ENCODE measurements at regions not wholly inside any gene's neighbourhood (a gene's known extent, or its start where the extent isn't known, plus 50 kb on each side); places are given as distances from the start of the nearest gene placed in this dataset.

- H3K4me1 ChIP-seq (ENCODE audit: control insufficient read depth, extremely low read depth, insufficient read depth, low read length), result no peaks in the 10 kb centered on the region
- no peak overlapping the region for H3K4me2 ChIP-seq (ENCODE audit: extremely low read depth, insufficient read depth, low read length)
- no peaks in the 10 kb centered on the region for H3K36me3 ChIP-seq (ENCODE audit: control insufficient read depth, insufficient read depth, low read length)
- no peak overlapping the region for H2AFZ ChIP-seq (ENCODE audit: low read length)
- DNase-seq (ENCODE audit: low read depth in 2 of 2), result no peak
- H3K4me3 ChIP-seq (replicated peaks in 1 of 4; ENCODE audit: control extremely low read depth in 1 of 4, insufficient read depth in 1 of 4, low read depth in 3 of 4, low read length in 4 of 4), result no peak overlapping the region
- TF ChIP-seq CTCF (conservative IDR thresholded peaks at IDR 0.05 in 1 of 2, IDR thresholded peaks at IDR 0.05 in 1 of 2; ENCODE audit: low read depth in 1 of 2, low read length in 2 of 2) (no peak), EZH2 (IDR thresholded peaks at IDR 0.05; ENCODE audit: low read length, missing control alignments) (no peak)
- no peaks in the 10 kb centered on the region for H3K9me3 ChIP-seq (ENCODE audit: control insufficient read depth, insufficient read depth, low read depth, low read length)
- no peaks in the 10 kb centered on the region for H3K79me2 ChIP-seq (ENCODE audit: control insufficient read depth, insufficient read depth, low read length)
- H3K9ac ChIP-seq (ENCODE audit: insufficient read depth, low read length), result no peak overlapping the region
- H3K27me3 ChIP-seq (ENCODE audit: control insufficient read depth, insufficient read depth, low read length), result no peaks in the 10 kb centered on the region
- H3K27ac ChIP-seq (ENCODE audit: insufficient read depth, low read length), result no peak overlapping the region
- H4K20me1 ChIP-seq (ENCODE audit: control insufficient read depth, extremely low read depth, insufficient read depth, low read length), result no peaks in the 10 kb centered on the region
Measured at GRCh38 chr1:242873661-242874060, 349.2 kb upstream of the PLD5 start.

DNA sequence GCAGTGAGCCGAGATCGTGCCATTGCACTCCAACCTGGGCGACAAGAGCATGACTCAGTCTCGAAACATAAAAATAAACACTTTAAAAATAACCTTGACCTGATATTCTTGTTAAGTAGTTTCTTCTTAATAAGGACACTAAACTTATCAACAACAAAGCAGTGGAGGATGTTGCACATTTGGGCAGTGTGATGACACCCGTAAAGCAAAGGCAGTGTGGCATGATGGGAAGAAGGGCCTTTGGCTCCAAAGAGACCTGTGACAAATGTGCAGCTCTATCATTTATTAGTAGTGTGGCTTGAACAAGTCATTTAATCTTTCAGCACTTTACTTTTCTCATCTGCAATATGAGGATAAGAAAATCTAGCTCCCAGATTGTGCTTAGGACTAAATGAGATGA lies 348.0 kb upstream of the PLD5 start:
- no peaks in the 10 kb centered on the region for H3K27me3 ChIP-seq (ENCODE audit: control insufficient read depth, insufficient read depth, low read length)
- no peak overlapping the region for H3K4me3 ChIP-seq (replicated peaks in 1 of 4; ENCODE audit: control extremely low read depth in 1 of 4, insufficient read depth in 1 of 4, low read depth in 3 of 4, low read length in 4 of 4)
- H3K9ac ChIP-seq (ENCODE audit: insufficient read depth, low read length), result no peak overlapping the region
- no peaks in the 10 kb centered on the region for H3K9me3 ChIP-seq (ENCODE audit: control insufficient read depth, insufficient read depth, low read depth, low read length)
- no peak overlapping the region for H3K27ac ChIP-seq (ENCODE audit: insufficient read depth, low read length)
- TF ChIP-seq CTCF (conservative IDR thresholded peaks at IDR 0.05 in 1 of 2, IDR thresholded peaks at IDR 0.05 in 1 of 2; ENCODE audit: low read depth in 1 of 2, low read length in 2 of 2) (no peak), EZH2 (IDR thresholded peaks at IDR 0.05; ENCODE audit: low read length, missing control alignments) (no peak)
- no peaks in the 10 kb centered on the region for H4K20me1 ChIP-seq (ENCODE audit: control insufficient read depth, extremely low read depth, insufficient read depth, low read length)
- DNase-seq (ENCODE audit: low read depth in 2 of 2), result no peak
- no peaks in the 10 kb centered on the region for H3K4me1 ChIP-seq (ENCODE audit: control insufficient read depth, extremely low read depth, insufficient read depth, low read length)
- no peak overlapping the region for H3K4me2 ChIP-seq (ENCODE audit: extremely low read depth, insufficient read depth, low read length)
- H3K79me2 ChIP-seq (ENCODE audit: control insufficient read depth, insufficient read depth, low read length), result no peaks in the 10 kb centered on the region
- H2AFZ ChIP-seq (ENCODE audit: low read length), result no peak overlapping the region
- H3K36me3 ChIP-seq (ENCODE audit: control insufficient read depth, insufficient read depth, low read length), result no peaks in the 10 kb centered on the region

GRCh38 chr1:242871471-242872030 lies 347.1 kb upstream of the PLD5 start:
- Histone ChIP-seq H3K9me3 (ENCODE audit: control insufficient read depth, insufficient read depth, low read depth, low read length) (no peaks in the 10 kb centered on the region), H3K4me3 (replicated peaks in 1 of 4; ENCODE audit: control extremely low read depth in 1 of 4, insufficient read depth in 1 of 4, low read depth in 3 of 4, low read length in 4 of 4) (no peak overlapping the region), H3K27ac (ENCODE audit: insufficient read depth, low read length) (no peak overlapping the region), H3K4me2 (ENCODE audit: extremely low read depth, insufficient read depth, low read length) (no peak overlapping the region), H3K9ac (ENCODE audit: insufficient read depth, low read length) (no peak overlapping the region), H3K36me3 (ENCODE audit: control insufficient read depth, insufficient read depth, low read length) (no peaks in the 10 kb centered on the region), H3K79me2 (ENCODE audit: control insufficient read depth, insufficient read depth, low read length) (no peaks in the 10 kb centered on the region), H2AFZ (ENCODE audit: low read length) (no peak overlapping the region), H3K4me1 (ENCODE audit: control insufficient read depth, extremely low read depth, insufficient read depth, low read length) (no peaks in the 10 kb centered on the region), H4K20me1 (ENCODE audit: control insufficient read depth, extremely low read depth, insufficient read depth, low read length) (no peaks in the 10 kb centered on the region), H3K27me3 (ENCODE audit: control insufficient read depth, insufficient read depth, low read length) (no peaks in the 10 kb centered on the region)
- TF ChIP-seq EZH2 (IDR thresholded peaks at IDR 0.05; ENCODE audit: low read length, missing control alignments), result no peak
- no peak for TF ChIP-seq CTCF (conservative IDR thresholded peaks at IDR 0.05 in 1 of 2, IDR thresholded peaks at IDR 0.05 in 1 of 2; ENCODE audit: low read depth in 1 of 2, low read length in 2 of 2)
- no peak for DNase-seq (ENCODE audit: low read depth in 2 of 2)
